ENCODE measurements at regions not wholly inside any gene's neighbourhood (a gene's known extent, or its start where the extent isn't known, plus 50 kb on each side); places are given as distances from the start of the nearest gene placed in this dataset.
"Not testable (repeated sequence)": the region's sequence is repeated elsewhere in the genome, so short reads cannot be mapped to it uniquely, and the experiment has no call there.

GRCh38 chr1:5739561-5740078 is 252.6 kb downstream of the NPHP4 start:
- no peak overlapping the region for H3K27ac Mint-ChIP-seq
- peaks cover 3% of the 10 kb centered on the region for H3K9me3 Mint-ChIP-seq
- no peaks in the 10 kb centered on the region for H3K4me1 Mint-ChIP-seq (ENCODE audit: low read depth)
- no peaks in the 10 kb centered on the region for H3K36me3 Mint-ChIP-seq (ENCODE audit: low read depth)
- H3K4me3 Mint-ChIP-seq, result no peak overlapping the region
- H3K27me3 Mint-ChIP-seq (ENCODE audit: low read depth), result no peaks in the 10 kb centered on the region

GRCh38 chr1:5738911-5739462 is 253.2 kb downstream of the NPHP4 start:
- Mint-ChIP-seq H3K4me3 (no peak overlapping the region), H3K9me3 (peaks cover 3% of the 10 kb centered on the region), H3K36me3 (ENCODE audit: low read depth) (no peaks in the 10 kb centered on the region), H3K4me1 (ENCODE audit: low read depth) (no peaks in the 10 kb centered on the region), H3K27me3 (ENCODE audit: low read depth) (no peaks in the 10 kb centered on the region), H3K27ac (no peak overlapping the region)

GRCh38 chr1:5737081-5737480 is 255.1 kb downstream of the NPHP4 start:
- peaks cover 3% of the 10 kb centered on the region for H3K9me3 Mint-ChIP-seq
- no peaks in the 10 kb centered on the region for H3K4me1 Mint-ChIP-seq (ENCODE audit: low read depth)

GRCh38 chr1:5734996-5735395 is 257.2 kb downstream of the NPHP4 start:
- no peak overlapping the region for H3K27ac Mint-ChIP-seq
- no peaks in the 10 kb centered on the region for H3K36me3 Mint-ChIP-seq (ENCODE audit: low read depth)
- H3K27me3 Mint-ChIP-seq (ENCODE audit: low read depth), result no peaks in the 10 kb centered on the region
- H3K4me1 Mint-ChIP-seq (ENCODE audit: low read depth), result no peaks in the 10 kb centered on the region
- H3K4me3 Mint-ChIP-seq, result no peak overlapping the region
- H3K9me3 Mint-ChIP-seq, result peaks cover 3% of the 10 kb centered on the region

More at GRCh38 chr1:5737081-5737480, 255.1 kb downstream of the NPHP4 start:
- Mint-ChIP-seq H3K36me3 (ENCODE audit: low read depth) (no peaks in the 10 kb centered on the region), H3K4me3 (no peak overlapping the region), H3K27ac (no peak overlapping the region), H3K27me3 (ENCODE audit: low read depth) (no peaks in the 10 kb centered on the region)

GRCh38 chr1:5734414-5734813 is 257.8 kb downstream of the NPHP4 start:
- Mint-ChIP-seq H3K4me3 (no peak overlapping the region), H3K27me3 (ENCODE audit: low read depth) (no peaks in the 10 kb centered on the region), H3K27ac (no peak overlapping the region), H3K36me3 (ENCODE audit: low read depth) (no peaks in the 10 kb centered on the region), H3K9me3 (peaks cover 3% of the 10 kb centered on the region), H3K4me1 (ENCODE audit: low read depth) (no peaks in the 10 kb centered on the region)

GRCh38 chr1:5733596-5733995 is 258.6 kb downstream of the NPHP4 start:
- Mint-ChIP-seq H3K27me3 (ENCODE audit: low read depth) (no peaks in the 10 kb centered on the region), H3K27ac (no peak overlapping the region), H3K36me3 (ENCODE audit: low read depth) (no peaks in the 10 kb centered on the region), H3K4me3 (no peak overlapping the region), H3K4me1 (ENCODE audit: low read depth) (no peaks in the 10 kb centered on the region), H3K9me3 (peaks cover 3% of the 10 kb centered on the region)

- Mint-ChIP-seq H3K9me3 (no peaks in the 10 kb centered on the region), H3K27ac (no peak overlapping the region), H3K36me3 (ENCODE audit: low read depth) (no peaks in the 10 kb centered on the region), H3K27me3 (ENCODE audit: low read depth) (no peaks in the 10 kb centered on the region), H3K4me3 (no peak overlapping the region), H3K4me1 (ENCODE audit: low read depth) (no peaks in the 10 kb centered on the region)
Observed at GRCh38 chr1:5731110-5731423, 261.2 kb downstream of the NPHP4 start.

GRCh38 chr1:5730272-5731109 is 261.7 kb downstream of the NPHP4 start:
- Mint-ChIP-seq H3K4me1 (ENCODE audit: low read depth) (no peaks in the 10 kb centered on the region), H3K9me3 (no peaks in the 10 kb centered on the region), H3K27ac (no peak overlapping the region), H3K36me3 (ENCODE audit: low read depth) (no peaks in the 10 kb centered on the region), H3K4me3 (no peak overlapping the region), H3K27me3 (ENCODE audit: low read depth) (no peaks in the 10 kb centered on the region)

GRCh38 chr1:5729636-5730145 is 262.5 kb downstream of the NPHP4 start:
- no peaks in the 10 kb centered on the region for H3K36me3 Mint-ChIP-seq (ENCODE audit: low read depth)
- H3K9me3 Mint-ChIP-seq, result no peaks in the 10 kb centered on the region
- no peak overlapping the region for H3K27ac Mint-ChIP-seq
- H3K4me1 Mint-ChIP-seq (ENCODE audit: low read depth), result no peaks in the 10 kb centered on the region
- no peak overlapping the region for H3K4me3 Mint-ChIP-seq
- no peaks in the 10 kb centered on the region for H3K27me3 Mint-ChIP-seq (ENCODE audit: low read depth)

GRCh38 chr1:5728663-5729355 is 263.4 kb downstream of the NPHP4 start:
- no peaks in the 10 kb centered on the region for H3K9me3 Mint-ChIP-seq

GRCh38 chr1:5727871-5728643 is 264.2 kb downstream of the NPHP4 start:
- H3K9me3 Mint-ChIP-seq, result no peaks in the 10 kb centered on the region
- no peaks in the 10 kb centered on the region for H3K36me3 Mint-ChIP-seq (ENCODE audit: low read depth)
- no peaks in the 10 kb centered on the region for H3K27me3 Mint-ChIP-seq (ENCODE audit: low read depth)
- H3K4me3 Mint-ChIP-seq, result no peak overlapping the region
- no peak overlapping the region for H3K27ac Mint-ChIP-seq
- H3K4me1 Mint-ChIP-seq (ENCODE audit: low read depth), result no peaks in the 10 kb centered on the region

More at GRCh38 chr1:5728663-5729355, 263.4 kb downstream of the NPHP4 start:
- H3K36me3 Mint-ChIP-seq (ENCODE audit: low read depth), result no peaks in the 10 kb centered on the region
- H3K27me3 Mint-ChIP-seq (ENCODE audit: low read depth), result no peaks in the 10 kb centered on the region
- no peak overlapping the region for H3K27ac Mint-ChIP-seq
- no peaks in the 10 kb centered on the region for H3K4me1 Mint-ChIP-seq (ENCODE audit: low read depth)
- H3K4me3 Mint-ChIP-seq, result no peak overlapping the region

- no peak overlapping the region for H3K4me3 Mint-ChIP-seq
Observed at GRCh38 chr1:5727191-5727590, 265.0 kb downstream of the NPHP4 start.

GRCh38 chr1:5726586-5727184 is 265.5 kb downstream of the NPHP4 start:
- not testable (repeated sequence) for H3K9me3 Mint-ChIP-seq; H3K4me1 Mint-ChIP-seq (ENCODE audit: low read depth); H3K27me3 Mint-ChIP-seq (ENCODE audit: low read depth); H3K36me3 Mint-ChIP-seq (ENCODE audit: low read depth); H3K4me3 Mint-ChIP-seq; H3K27ac Mint-ChIP-seq

More at GRCh38 chr1:5727191-5727590, 265.0 kb downstream of the NPHP4 start:
- H3K27ac Mint-ChIP-seq, result no peak overlapping the region
- no peaks in the 10 kb centered on the region for H3K36me3 Mint-ChIP-seq (ENCODE audit: low read depth)
- H3K9me3 Mint-ChIP-seq, result no peaks in the 10 kb centered on the region
- no peaks in the 10 kb centered on the region for H3K27me3 Mint-ChIP-seq (ENCODE audit: low read depth)
- H3K4me1 Mint-ChIP-seq (ENCODE audit: low read depth), result no peaks in the 10 kb centered on the region

Measured in T-helper 1 cell treated with Interleukin-12 subunit alpha and Interleukin-12 subunit beta and Interleukin-4 antibody, amounts not matched to agents 30 μg/mL and 1 μg/mL, for 36 hours (primary cell).